ENCODE measurements at regions not wholly inside any gene's neighbourhood (a gene's known extent, or its start where the extent isn't known, plus 50 kb on each side); places are given as distances from the start of the nearest gene placed in this dataset.

GRCh38 chr21:38712071-38712470, 93.7 kb upstream of the ETS2 start (continued):
- TF ChIP-seq ZIK1 (CRISPR knock-in tag; IDR thresholded peaks at IDR 0.05; ENCODE audit: borderline replicate concordance, low read depth) (no peak), ZEB1 (IDR thresholded peaks at IDR 0.05; ENCODE audit: insufficient replicate concordance, low read depth) (no peak), CTCF (CRISPR knock-in tag; IDR thresholded peaks at IDR 0.05) (peak; percentile 79), RAD21 (CRISPR knock-in tag; IDR thresholded peaks at IDR 0.05) (peak; percentile 41; the same call in 1 of the 2 replicates), ARHGAP35 (CRISPR knock-in tag; IDR thresholded peaks at IDR 0.05; ENCODE audit: borderline replicate concordance) (no peak), NR1H2 (CRISPR knock-in tag; IDR thresholded peaks at IDR 0.05; ENCODE audit: borderline replicate concordance, low read depth) (no peak), GATA4 (IDR thresholded peaks at IDR 0.05; ENCODE audit: borderline replicate concordance, low read depth) (no peak), HNRNPH1 (optimal IDR thresholded peaks at IDR 0.05; ENCODE audit: low read depth, low read length) (no peak), STAG1 (CRISPR knock-in tag; IDR thresholded peaks at IDR 0.05) (peak; percentile 81), DNMT1 (CRISPR knock-in tag; IDR thresholded peaks at IDR 0.05) (no peak), FUBP1 (CRISPR knock-in tag; IDR thresholded peaks at IDR 0.05; ENCODE audit: borderline replicate concordance) (no peak), ATF7 (IDR thresholded peaks at IDR 0.05) (no peak), ATF7 (CRISPR knock-in tag; IDR thresholded peaks at IDR 0.05) (no peak), CBX1 (IDR thresholded peaks at IDR 0.05; ENCODE audit: low read depth) (no peak), KLF9 (CRISPR knock-in tag; IDR thresholded peaks at IDR 0.05; ENCODE audit: low read depth) (no peak), PATZ1 (CRISPR knock-in tag; IDR thresholded peaks at IDR 0.05) (no peak), HMG20B (CRISPR knock-in tag; conservative IDR thresholded peaks at IDR 0.05) (no peak), ZUFSP (CRISPR knock-in tag; IDR thresholded peaks at IDR 0.05; ENCODE audit: borderline replicate concordance) (no peak), CBX2 (IDR thresholded peaks at IDR 0.05; ENCODE audit: low read depth, low read length) (no peak), CBX2 (CRISPR knock-in tag; IDR thresholded peaks at IDR 0.05; ENCODE audit: low read depth) (no peak), GATAD2A (CRISPR knock-in tag; IDR thresholded peaks at IDR 0.05) (no peak)
